ENCODE measurements at regions not wholly inside any gene's neighbourhood (a gene's known extent, or its start where the extent isn't known, plus 50 kb on each side); places are given as distances from the start of the nearest gene placed in this dataset.

DNA sequence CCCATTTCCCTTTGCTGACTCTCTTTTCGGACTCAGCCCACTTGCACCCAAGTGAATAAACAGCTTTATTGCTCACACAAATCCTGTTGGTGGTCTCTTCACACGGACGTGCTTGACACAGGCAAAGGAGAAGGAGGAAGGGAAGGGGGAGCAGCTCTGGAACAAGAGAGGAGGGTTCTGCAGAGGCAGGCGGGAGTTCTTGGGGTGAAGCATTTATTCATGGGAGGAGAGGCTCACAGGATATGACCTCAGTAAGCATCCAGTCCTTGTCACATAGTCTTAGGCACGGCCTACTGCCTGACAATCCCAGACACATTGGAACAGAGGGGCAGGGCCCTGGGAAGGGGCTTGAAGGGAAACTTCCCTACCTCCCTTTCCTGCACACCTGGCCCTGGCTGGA is 171.7 kb upstream of the HS6ST1 start:
- no peak for DNase-seq (ENCODE audit: low read depth in 3 of 3, low spot score in 1 of 3)

DNA sequence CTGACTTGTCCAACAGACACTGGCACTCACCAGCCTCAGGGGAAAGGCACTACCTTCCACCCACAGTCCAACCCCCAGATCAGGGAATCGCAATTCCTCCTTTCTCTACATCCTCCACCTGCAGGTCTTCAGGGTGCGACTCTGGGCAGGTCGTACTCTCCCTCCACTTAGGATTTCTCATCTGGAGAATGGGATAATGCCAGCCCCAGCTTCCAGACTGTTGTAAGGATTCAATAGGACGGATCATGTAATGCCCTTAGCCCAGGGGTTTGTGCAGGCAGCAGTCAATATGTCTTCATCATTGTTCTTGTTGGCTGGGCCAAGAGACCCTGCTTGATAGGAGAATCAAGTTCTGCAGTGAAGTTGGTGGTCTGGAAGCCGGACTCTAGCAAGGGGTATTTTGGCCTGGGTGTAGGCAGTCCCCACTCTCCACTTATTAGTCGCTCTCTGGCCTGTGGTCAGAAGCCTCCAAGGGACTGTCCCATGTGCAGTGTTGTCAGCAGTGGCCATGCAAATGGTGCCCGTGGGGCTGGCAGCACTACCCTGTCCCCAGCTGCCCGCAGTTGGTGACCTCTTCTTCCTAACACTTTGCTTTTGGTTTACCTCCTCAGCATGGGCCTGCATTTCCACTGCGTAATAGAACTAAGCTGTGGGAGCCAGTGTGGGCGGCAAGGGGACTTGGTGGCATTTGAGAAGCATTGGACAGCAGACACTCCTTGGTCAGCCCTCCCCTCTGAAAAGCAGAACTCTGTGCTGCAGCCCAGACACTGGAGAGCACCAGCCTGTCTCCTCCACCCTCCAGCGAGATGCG is 172.4 kb upstream of the HS6ST1 start:
- DNase-seq (ENCODE audit: low read depth in 3 of 3, low spot score in 1 of 3), result no peak

GRCh38 chr2:128491692-128492244 is 173.1 kb upstream of the HS6ST1 start:
- DNase-seq (ENCODE audit: low read depth in 3 of 3, low spot score in 1 of 3), result no peak

DNA sequence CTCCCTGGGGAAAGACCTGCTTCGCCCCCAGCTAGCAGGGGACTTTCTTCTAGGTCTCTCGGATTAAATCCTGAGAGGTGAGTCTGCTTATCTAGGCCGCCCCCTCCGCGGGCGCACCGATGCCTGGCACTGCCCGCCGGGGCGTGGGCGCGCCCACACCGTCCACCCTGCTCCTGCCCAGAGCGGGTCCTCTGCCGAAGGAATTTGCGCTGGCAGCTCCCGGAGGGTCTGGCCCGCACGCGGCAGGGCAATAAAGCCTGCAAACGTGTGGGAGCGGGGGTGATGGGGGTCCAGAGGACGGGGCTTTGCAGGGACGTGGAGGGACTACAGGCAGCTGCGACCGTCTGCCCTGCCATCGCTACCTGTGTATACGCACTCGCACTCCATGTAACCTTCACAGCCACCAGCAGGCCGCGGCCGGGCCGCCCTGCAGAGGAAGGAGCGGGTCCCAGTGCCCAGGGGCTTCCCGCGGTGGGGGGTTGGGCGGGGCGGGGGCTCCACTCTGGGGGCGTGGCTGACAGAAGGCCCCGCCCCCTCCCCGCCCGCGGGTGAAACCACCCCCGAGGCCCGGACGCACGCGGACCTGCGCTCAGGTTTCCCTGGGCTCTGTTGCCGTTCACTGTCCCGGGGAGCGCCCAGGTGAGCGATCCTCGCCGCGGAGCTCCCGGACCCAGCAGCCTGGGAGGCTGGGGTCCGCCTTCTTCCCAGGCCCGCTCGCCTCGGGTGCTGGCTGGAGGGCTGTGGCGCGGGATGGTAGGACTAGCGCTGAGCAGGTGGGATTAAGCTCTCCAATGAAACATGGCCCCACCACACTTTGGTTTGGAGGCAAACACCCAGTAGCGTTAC is 174.5 kb upstream of the HS6ST1 start:
- no peak for DNase-seq (ENCODE audit: low read depth in 3 of 3, low spot score in 1 of 3)

DNA sequence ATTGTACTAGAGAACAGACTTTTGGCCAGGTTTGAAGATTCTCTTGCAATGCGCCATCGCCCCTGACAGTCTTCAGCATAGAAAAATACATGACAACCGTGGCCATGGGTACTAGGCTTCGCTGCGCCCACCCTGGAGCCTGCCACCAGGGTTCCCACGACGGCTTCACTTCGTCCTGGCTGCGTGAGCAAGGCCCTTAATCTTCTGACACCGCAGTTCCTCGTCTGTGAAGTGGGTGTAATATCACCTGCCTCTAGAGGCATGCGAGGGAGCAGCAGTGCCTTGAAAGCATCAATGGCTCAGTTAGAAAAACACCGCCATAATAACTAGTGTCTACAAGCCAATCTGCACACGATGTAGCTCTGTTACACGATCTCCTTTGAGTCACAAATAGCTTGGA is 175.2 kb upstream of the HS6ST1 start:
- no peak for DNase-seq (ENCODE audit: low read depth in 3 of 3, low spot score in 1 of 3)

- DNase-seq (ENCODE audit: low read depth in 3 of 3, low spot score in 1 of 3), result no peak
Observed at GRCh38 chr2:128494307-128494639, 175.6 kb upstream of the HS6ST1 start.

GRCh38 chr2:128494640-128495321 is 176.1 kb upstream of the HS6ST1 start:
- no peak for DNase-seq (ENCODE audit: low read depth in 3 of 3, low spot score in 1 of 3)

DNA sequence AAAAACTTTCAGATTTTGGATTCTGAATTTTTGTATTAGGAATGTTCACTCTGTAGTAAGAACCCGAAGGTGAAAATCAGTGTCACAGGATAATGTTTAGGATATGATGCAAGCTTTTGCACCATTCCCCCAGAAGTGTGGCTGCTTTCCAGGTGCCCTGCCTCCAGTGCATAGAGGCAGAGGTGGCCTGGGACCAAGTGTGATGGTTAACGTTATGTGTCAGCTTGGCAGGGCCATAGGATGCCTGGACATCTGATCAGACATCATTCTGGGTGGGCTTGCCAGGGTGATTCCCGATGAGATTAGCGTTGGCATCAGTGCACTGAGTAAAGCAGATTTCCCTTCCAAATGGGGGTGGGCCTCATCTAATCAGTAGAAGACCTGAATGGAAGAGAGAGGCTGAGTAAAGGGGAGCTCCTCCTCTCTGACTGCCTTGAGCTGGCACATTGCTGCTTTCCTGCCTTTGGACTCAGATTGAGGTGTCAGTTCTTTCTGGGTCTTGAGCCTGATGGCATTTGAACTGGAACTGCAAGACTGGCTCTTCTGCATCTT is 177.4 kb upstream of the HS6ST1 start:
- no peak for DNase-seq (ENCODE audit: low read depth in 3 of 3, low spot score in 1 of 3)

GRCh38 chr2:128496700-128497099 is 178.0 kb upstream of the HS6ST1 start:
- DNase-seq (ENCODE audit: low read depth in 3 of 3, low spot score in 1 of 3), result no peak

DNA sequence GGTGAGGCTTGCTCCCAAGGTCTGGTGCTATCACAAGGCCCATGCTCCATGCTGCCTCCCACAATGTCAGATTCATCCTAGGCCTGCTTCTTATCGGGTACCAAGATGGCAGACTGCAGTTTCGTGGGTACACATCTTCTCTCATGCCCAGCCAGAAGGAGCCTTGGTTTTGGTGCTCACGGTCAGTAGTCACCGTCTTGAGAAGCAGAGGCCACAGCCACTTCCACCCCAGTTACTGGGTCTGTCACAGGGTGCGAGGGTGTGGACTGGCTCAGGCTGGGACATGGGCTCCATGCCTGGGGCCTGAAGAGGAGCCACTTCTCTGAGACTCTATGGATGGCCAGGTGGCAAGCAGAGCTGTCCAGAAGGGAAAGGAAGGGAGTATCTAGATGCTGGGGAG is 178.8 kb upstream of the HS6ST1 start:
- DNase-seq (ENCODE audit: low read depth in 3 of 3, low spot score in 1 of 3), result no peak

- DNase-seq (ENCODE audit: low read depth in 3 of 3, low spot score in 1 of 3), result no peak
Observed at GRCh38 chr2:128498086-128498485, 179.4 kb upstream of the HS6ST1 start.

DNA sequence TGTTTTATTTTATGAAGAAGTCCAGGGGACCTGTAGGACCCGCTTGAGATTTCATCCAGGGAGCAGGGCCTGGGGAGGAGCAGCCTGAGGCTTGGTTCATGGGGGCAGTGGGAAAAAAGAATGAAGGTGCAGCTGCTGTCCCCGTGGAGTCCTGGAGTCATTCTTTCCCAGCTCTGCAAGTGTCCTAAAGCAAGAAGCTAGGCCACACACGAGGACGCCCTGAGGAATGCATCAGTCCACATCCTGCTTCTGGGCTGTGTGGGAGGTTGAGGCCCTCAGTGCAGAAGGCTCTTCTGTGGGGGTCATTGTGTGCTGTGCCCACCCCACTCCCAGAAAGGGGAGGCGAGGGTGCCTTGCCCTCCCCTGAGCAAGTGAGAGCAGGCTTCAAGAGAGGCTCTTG is 179.9 kb upstream of the HS6ST1 start:
- no peak for DNase-seq (ENCODE audit: low read depth in 3 of 3, low spot score in 1 of 3)

GRCh38 chr2:128499367-128500137 is 180.9 kb upstream of the HS6ST1 start:
- no peak for DNase-seq (ENCODE audit: low read depth in 3 of 3, low spot score in 1 of 3)

DNA sequence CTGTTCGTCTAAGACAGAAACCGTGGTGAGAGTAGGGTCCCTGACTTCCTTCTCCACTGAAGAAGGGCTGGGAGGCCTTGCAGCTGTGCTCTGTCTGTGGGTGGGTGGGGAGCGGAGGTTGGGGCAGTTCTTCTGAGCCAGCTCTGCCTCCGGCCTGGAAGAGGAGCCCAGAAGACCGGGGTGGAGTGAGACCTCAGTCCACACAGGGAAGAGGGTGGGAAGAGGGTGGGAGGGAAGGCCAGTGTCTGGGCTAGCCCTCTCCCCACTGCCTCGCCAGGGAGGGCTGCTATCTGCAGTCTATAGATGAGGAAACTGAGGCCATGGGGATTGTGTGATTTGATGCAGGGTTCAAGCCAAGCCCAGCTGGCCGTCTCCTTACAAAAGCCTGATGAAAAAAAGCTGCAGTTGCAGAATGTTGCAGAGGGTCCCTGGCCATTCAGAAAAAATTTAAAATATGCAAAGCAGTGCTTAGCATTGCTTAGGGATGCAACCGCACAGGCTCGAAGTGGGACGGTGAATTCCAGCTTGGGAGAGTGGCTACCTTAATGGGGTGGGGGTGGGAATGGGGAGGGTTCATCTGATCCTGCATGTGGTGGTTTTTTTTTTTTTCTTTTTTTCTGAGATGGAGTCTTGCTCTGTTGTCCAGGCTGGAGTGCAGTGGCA is 181.6 kb upstream of the HS6ST1 start:
- no peak for DNase-seq (ENCODE audit: low read depth in 3 of 3, low spot score in 1 of 3)

- DNase-seq (ENCODE audit: low read depth in 3 of 3, low spot score in 1 of 3), result no peak
Observed at GRCh38 chr2:128501006-128501690, 182.5 kb upstream of the HS6ST1 start.

- no peak for DNase-seq (ENCODE audit: low read depth in 3 of 3, low spot score in 1 of 3)
Observed at GRCh38 chr2:128501700-128502099, 183.0 kb upstream of the HS6ST1 start.

DNA sequence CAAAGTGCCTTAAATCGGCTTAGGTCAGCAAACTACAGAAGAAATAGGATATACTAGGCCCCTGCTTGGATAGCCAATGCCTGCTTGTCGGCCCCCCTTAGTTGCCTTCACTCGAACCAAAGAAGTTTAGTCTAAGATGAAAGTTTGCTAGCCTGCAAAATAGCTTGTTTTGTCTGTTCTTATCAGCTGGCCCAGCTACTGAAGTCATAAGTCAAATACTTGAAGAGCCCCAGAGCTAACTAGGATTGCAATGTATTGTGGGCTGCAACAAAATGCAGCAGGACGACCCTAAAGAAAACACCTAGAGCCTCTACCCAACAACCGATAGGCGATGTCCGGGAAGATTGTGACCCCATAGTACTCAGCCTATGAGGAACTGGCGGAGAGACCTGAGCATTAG is 183.5 kb upstream of the HS6ST1 start:
- no peak for DNase-seq (ENCODE audit: low read depth in 3 of 3, low spot score in 1 of 3)

DNA sequence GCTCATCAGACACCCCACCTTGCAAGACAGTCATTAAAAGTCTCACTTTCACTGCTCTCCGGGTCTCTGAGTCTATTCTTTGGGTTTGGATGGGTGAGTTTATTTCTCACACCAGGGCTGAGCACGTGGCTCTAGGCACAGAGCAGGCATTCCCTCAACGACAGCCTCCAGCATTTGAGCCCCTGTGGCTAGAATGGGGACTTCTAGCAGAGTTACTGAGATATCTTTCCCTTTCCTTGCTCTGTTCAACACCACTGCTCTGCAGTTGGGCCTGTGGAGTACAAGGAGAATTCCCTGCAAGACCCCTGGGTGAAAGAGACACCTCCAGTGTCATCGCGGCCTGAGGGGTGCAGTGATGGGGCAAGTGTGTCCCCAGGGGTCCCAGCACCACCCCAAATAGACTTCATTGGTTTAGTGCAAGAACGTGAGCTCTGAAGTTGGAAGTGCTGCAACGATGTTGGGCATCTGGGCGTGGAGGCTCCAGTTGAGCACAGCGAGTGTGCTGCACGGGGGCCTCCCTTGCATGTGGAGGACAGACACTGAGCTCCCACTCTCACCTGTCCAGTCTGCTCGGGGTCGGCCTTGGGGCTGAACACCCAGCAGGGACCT is 184.1 kb upstream of the HS6ST1 start:
- DNase-seq (ENCODE audit: low read depth in 3 of 3, low spot score in 1 of 3), result no peak

All from stimulated activated CD4-positive, alpha-beta T cell treated with anti-CD3 and anti-CD28 coated beads, TNF-alpha, amount 100 ng/mL, for 1 hour (primary cell).